ENCODE measurements at regions not wholly inside any gene's neighbourhood (a gene's known extent, or its start where the extent isn't known, plus 50 kb on each side); places are given as distances from the start of the nearest gene placed in this dataset.

DNA sequence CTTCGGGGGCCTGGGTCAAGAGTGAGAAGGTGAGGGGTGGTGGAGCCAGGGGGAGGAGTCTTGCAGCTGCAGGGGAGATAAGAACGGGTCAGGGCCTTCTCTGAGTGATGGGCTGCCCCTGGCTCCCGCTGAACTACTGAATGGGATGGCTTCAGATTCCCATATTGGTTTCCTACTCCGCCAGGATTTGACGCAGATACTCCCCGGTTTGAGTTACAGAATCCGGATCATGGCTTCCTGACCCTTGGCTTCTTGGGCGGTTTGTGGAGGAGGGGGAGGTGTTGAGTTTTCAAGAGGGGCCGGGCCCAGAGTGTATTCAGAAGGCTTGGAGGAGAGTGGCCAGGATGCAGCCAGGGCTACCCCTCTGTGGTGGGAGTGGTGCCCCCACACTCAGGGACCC is 119.9 kb upstream of the ATP2B2 start:
- intact Hi-C loops (cut with DNase I), result no loop called here
- H3K27ac ChIP-seq (ENCODE audit: low read depth in 2 of 2, low read length in 2 of 2), result no peak overlapping the region
- no peaks in the 10 kb centered on the region for H3K9me3 ChIP-seq (ENCODE audit: control insufficient read depth in 2 of 3, insufficient read depth in 1 of 3, low read length in 3 of 3)
- H3K36me3 ChIP-seq (ENCODE audit: control insufficient read depth in 2 of 3, insufficient read depth in 3 of 3, low read length in 3 of 3), result no peaks in the 10 kb centered on the region
- H3K4me1 ChIP-seq (ENCODE audit: control insufficient read depth in 2 of 3, insufficient read depth in 2 of 3, low read depth in 1 of 3, low read length in 3 of 3), result no peaks in the 10 kb centered on the region
- no peak overlapping the region for H3K4me3 ChIP-seq (ENCODE audit: low read length in 3 of 3)
- peak in 4 of 5 donors; percentile 51 to 69 (median 57) for DNase-seq
- no peak for TF ChIP-seq CTCF (IDR thresholded peaks at IDR 0.05; ENCODE audit: borderline replicate concordance, extremely low read depth, insufficient read depth)
- no peak overlapping the region for H3K9ac ChIP-seq (ENCODE audit: low read length in 3 of 3)
- FAIRE-seq, result no peak
- H3K27me3 ChIP-seq (ENCODE audit: control insufficient read depth, insufficient read depth, low read length), result no peaks in the 10 kb centered on the region

- no peaks in the 10 kb centered on the region for H3K4me1 ChIP-seq (ENCODE audit: control insufficient read depth in 2 of 3, insufficient read depth in 2 of 3, low read depth in 1 of 3, low read length in 3 of 3)
- H3K36me3 ChIP-seq (ENCODE audit: control insufficient read depth in 2 of 3, insufficient read depth in 3 of 3, low read length in 3 of 3), result no peaks in the 10 kb centered on the region
- FAIRE-seq (no peak), DNase-seq (peak in 1 of 5 donors; percentile 11)
- no peak overlapping the region for H3K27ac ChIP-seq (ENCODE audit: low read depth in 2 of 2, low read length in 2 of 2)
- no peaks in the 10 kb centered on the region for H3K9me3 ChIP-seq (ENCODE audit: control insufficient read depth in 2 of 3, insufficient read depth in 1 of 3, low read length in 3 of 3)
- TF ChIP-seq CTCF (IDR thresholded peaks at IDR 0.05; ENCODE audit: borderline replicate concordance, extremely low read depth, insufficient read depth), result no peak
- no peak overlapping the region for H3K4me3 ChIP-seq (ENCODE audit: low read length in 3 of 3)
- intact Hi-C loops (cut with DNase I), result no loop called here
- H3K27me3 ChIP-seq (ENCODE audit: control insufficient read depth, insufficient read depth, low read length), result no peaks in the 10 kb centered on the region
- no peak overlapping the region for H3K9ac ChIP-seq (ENCODE audit: low read length in 3 of 3)
Measured at GRCh38 chr3:10627884-10628572, 122.6 kb upstream of the ATP2B2 start.

DNA sequence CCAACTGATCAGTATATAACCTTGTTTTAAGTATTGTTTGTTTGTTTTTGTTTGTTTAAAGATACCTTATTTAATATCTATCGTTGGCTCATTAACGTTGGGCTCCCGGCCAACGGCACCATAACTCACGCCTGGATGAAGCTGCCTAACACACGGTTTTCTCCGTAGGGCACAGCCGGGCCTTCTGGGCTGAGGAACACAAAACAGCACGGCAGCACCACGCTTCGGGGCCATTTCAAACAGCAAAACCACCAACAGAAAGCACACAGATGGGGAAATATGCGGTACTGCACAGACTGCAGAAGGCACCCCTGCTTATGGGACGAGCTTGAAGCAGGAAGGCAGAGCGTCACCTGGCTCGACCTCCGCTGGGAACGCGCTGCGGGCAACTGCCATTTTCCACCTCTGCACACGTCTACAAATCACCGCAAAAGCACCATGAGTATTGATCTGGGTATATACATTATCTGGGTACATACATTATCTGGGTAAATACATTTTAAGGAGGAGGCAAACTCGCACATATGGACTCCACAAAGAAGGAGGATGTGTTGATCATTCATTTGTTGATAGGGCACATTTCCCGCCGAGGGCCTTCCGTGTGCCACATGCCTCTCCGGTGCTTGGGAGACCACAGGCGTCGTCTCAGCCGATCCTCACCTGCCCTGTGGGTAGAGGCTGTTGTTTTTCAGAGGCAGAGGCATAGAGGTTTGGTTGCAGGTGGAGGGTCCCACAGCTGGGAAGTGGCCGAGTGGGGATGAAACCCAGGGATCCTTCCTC is 123.7 kb upstream of the ATP2B2 start:
- no peaks in the 10 kb centered on the region for H3K4me1 ChIP-seq (ENCODE audit: control insufficient read depth in 2 of 3, insufficient read depth in 2 of 3, low read depth in 1 of 3, low read length in 3 of 3)
- DNase-seq (no peak), FAIRE-seq (no peak)
- intact Hi-C loops (cut with DNase I), result no loop called here
- H3K9me3 ChIP-seq (ENCODE audit: control insufficient read depth in 2 of 3, insufficient read depth in 1 of 3, low read length in 3 of 3), result no peaks in the 10 kb centered on the region
- H3K4me3 ChIP-seq (ENCODE audit: low read length in 3 of 3), result no peak overlapping the region
- no peak overlapping the region for H3K27ac ChIP-seq (ENCODE audit: low read depth in 2 of 2, low read length in 2 of 2)
- no peaks in the 10 kb centered on the region for H3K27me3 ChIP-seq (ENCODE audit: control insufficient read depth, insufficient read depth, low read length)
- TF ChIP-seq CTCF (IDR thresholded peaks at IDR 0.05; ENCODE audit: borderline replicate concordance, extremely low read depth, insufficient read depth), result no peak
- no peaks in the 10 kb centered on the region for H3K36me3 ChIP-seq (ENCODE audit: control insufficient read depth in 2 of 3, insufficient read depth in 3 of 3, low read length in 3 of 3)
- no peak overlapping the region for H3K9ac ChIP-seq (ENCODE audit: low read length in 3 of 3)

Data from kidney (tissue), 13 donors.